ENCODE measurements at regions not wholly inside any gene's neighbourhood (a gene's known extent, or its start where the extent isn't known, plus 50 kb on each side); places are given as distances from the start of the nearest gene placed in this dataset.
"Not testable (repeated sequence)": the region's sequence is repeated elsewhere in the genome, so short reads cannot be mapped to it uniquely, and the experiment has no call there.

DNA sequence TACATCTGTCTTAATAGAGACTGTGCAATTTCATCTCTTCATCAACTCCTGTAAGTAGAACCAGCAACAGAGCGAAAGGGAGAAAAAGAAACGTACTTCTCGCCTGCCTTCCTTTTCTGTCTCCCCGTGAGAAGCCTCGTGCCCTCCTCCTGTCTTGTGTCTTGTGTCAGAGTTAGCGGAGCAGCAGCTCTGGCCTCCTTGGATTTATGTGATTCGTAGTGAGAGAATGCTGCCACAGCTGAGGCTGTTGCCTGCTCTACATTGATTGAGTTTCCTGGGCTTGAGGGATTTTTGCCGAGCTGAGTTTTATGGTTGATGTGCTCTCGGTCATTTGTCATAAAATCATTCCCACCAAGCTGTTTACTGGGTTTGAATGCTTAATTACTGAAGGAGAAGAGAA is 579.1 kb upstream of the RBFOX1 start:
- TF ChIP-seq, protein P1, sequence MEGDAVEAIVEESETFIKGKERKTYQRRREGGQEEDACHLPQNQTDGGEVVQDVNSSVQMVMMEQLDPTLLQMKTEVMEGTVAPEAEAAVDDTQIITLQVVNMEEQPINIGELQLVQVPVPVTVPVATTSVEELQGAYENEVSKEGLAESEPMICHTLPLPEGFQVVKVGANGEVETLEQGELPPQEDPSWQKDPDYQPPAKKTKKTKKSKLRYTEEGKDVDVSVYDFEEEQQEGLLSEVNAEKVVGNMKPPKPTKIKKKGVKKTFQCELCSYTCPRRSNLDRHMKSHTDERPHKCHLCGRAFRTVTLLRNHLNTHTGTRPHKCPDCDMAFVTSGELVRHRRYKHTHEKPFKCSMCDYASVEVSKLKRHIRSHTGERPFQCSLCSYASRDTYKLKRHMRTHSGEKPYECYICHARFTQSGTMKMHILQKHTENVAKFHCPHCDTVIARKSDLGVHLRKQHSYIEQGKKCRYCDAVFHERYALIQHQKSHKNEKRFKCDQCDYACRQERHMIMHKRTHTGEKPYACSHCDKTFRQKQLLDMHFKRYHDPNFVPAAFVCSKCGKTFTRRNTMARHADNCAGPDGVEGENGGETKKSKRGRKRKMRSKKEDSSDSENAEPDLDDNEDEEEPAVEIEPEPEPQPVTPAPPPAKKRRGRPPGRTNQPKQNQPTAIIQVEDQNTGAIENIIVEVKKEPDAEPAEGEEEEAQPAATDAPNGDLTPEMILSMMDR (IDR thresholded peaks at IDR 0.05; ENCODE audit: borderline replicate concordance, control extremely low read depth, extremely low read depth, insufficient read depth, missing control alignments), result no peak
- no peak for DNase-seq (ENCODE audit: low spot score)
- in situ Hi-C loops (cut with MboI; ENCODE audit: low sequenced_read_pairs, unreplicated experiment), result no loop called here

DNA sequence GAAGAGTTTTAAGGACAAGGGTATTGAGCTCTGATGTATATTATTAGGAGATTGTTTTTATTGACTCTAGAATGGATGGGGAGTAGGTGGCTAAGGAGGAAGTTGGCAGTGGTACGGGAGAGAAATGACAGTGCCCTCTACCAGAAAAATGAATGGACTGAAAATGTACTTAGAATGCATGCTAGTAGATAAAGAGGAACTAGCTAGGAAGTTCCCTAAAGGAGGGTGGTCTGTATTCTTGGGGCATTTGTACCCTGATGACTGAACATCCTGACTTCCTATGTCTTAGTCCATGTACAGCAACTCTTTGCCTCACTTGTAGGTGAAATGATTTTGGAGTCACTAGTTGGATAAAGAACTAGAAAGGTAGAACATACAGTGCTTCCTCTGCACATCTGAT is 581.5 kb upstream of the RBFOX1 start:
- in situ Hi-C loops (cut with MboI; ENCODE audit: low sequenced_read_pairs, unreplicated experiment), result no loop called here
- DNase-seq (ENCODE audit: low spot score), result no peak

DNA sequence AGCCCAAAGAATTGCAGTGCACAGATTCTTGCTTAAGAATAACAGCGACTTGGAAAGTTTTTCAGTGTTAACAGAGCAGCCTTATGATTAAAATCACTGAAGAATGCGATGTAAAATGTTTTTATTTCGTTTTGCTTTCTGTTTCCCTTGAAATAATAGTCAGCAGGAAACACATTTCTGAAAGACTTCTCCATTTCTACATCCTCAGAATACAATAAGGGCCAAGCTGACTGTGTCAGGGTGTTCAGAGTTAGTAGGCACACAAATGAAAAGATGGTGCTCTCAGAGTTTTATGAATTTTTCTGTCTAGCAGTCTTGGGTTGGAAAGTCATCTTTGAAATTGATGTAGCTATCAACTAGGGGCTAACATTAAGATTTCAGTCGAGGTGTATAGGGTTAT is 582.9 kb upstream of the RBFOX1 start:
- DNase-seq (ENCODE audit: low spot score), result no peak
- in situ Hi-C loops (cut with MboI; ENCODE audit: low sequenced_read_pairs, unreplicated experiment), result no loop called here
- TF ChIP-seq, protein P1 (IDR thresholded peaks at IDR 0.05; ENCODE audit: borderline replicate concordance, control extremely low read depth, extremely low read depth, insufficient read depth, missing control alignments), result no peak

More for the DNA sequence above, 581.5 kb upstream of the RBFOX1 start:
- TF ChIP-seq, protein P1 (IDR thresholded peaks at IDR 0.05; ENCODE audit: borderline replicate concordance, control extremely low read depth, extremely low read depth, insufficient read depth, missing control alignments), result no peak

DNA sequence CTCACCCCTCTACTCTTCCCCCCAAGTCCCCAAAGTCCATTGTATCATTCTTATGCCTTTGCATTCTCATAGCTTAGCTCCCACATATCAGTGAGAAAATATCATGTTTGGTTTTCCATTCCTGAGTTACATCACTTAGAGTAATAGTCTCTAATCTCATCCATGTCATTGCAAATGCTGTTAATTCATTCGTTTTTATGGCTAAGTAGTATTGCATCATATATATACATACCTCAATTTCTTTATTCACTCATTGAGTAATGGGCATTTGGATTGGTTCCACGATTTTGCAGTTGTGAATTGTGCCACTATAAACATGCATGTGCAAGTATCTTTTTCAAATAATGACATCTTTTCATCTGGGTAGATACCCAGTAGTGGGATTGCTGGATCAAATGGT is 596.3 kb upstream of the RBFOX1 start:
- DNase-seq (ENCODE audit: low spot score); in situ Hi-C loops (cut with MboI; ENCODE audit: low sequenced_read_pairs, unreplicated experiment): not testable (repeated sequence)

DNA sequence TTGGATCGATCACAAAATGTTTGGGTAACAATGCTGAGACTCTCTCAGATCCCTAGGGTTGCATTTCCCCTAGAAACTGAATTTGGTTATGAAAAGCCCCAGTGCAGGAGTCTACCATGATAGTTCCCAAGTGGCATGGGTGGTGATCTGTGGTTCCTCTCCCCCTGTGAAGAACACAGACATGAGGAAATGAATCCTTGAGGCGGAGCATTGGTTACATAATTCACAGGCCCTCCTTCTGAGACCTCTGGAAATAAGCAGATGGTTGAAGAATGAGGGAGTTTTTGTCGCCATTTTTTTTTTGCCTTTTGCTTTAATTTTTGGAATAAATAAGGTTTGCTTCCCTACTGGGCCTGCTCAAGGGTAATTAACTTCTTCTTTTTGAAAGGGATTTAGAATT is 597.0 kb upstream of the RBFOX1 start:
- DNase-seq (ENCODE audit: low spot score), result no peak
- in situ Hi-C loops (cut with MboI; ENCODE audit: low sequenced_read_pairs, unreplicated experiment), result no loop called here
- TF ChIP-seq, protein P1 (IDR thresholded peaks at IDR 0.05; ENCODE audit: borderline replicate concordance, control extremely low read depth, extremely low read depth, insufficient read depth, missing control alignments), result no peak

DNA sequence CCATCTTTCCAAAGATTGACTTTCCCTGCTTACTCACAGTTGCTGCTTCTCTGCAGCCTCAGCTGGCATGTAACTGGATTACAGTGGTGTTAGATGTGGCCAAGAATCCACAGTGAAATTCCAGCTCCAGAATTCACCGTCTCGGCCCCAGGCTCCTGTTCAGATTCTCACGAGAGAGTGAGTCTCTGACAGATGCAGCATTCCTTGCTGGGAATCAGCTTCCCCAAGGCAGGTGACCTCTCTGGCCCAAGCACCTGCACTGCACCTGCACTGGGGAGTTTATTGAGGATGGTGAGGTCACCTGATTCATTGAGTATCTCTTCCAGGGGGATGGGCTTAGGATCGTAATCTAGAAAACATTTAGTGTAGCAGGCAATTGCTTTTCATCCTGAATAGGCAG is 600.5 kb upstream of the RBFOX1 start:
- in situ Hi-C loops (cut with MboI; ENCODE audit: low sequenced_read_pairs, unreplicated experiment), result no loop called here
- TF ChIP-seq, protein P1 (IDR thresholded peaks at IDR 0.05; ENCODE audit: borderline replicate concordance, control extremely low read depth, extremely low read depth, insufficient read depth, missing control alignments), result no peak
- no peak for DNase-seq (ENCODE audit: low spot score)

DNA sequence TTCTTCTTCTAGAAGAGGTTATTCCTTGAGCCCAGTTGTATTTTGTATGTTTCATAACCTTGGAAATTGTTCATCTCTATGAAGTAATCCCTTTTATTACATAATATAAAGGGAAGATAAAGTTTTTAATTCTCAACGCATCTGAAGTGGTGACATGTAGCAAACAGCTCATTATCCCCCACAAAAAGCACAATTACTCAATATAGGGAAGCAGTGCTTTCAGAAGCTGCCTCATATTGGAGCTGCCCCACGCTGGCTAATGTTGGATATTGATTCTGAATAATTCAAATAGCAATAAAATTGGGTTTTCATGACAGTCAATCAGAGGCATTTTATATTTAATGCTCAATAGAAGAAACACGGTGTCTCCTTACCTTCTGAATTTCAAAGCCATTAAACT is 604.3 kb upstream of the RBFOX1 start:
- TF ChIP-seq, protein P1 (IDR thresholded peaks at IDR 0.05; ENCODE audit: borderline replicate concordance, control extremely low read depth, extremely low read depth, insufficient read depth, missing control alignments), result no peak
- in situ Hi-C loops (cut with MboI; ENCODE audit: low sequenced_read_pairs, unreplicated experiment), result no loop called here

More for the DNA sequence above, 604.3 kb upstream of the RBFOX1 start:
- no peak for DNase-seq (ENCODE audit: low spot score)

Measured in GM13976 (cell line).